NCI-H526 (cell line): ENCODE measurements at regions not wholly inside any gene's neighbourhood (a gene's known extent, or its start where the extent isn't known, plus 50 kb on each side); places are given as distances from the start of the nearest gene placed in this dataset.

Source experiments
- DNase-seq, 2 experiments: peaks; one replicate each; lab custom pipeline; 2025; lab: John Stamatoyannopoulos, UW

DNA sequence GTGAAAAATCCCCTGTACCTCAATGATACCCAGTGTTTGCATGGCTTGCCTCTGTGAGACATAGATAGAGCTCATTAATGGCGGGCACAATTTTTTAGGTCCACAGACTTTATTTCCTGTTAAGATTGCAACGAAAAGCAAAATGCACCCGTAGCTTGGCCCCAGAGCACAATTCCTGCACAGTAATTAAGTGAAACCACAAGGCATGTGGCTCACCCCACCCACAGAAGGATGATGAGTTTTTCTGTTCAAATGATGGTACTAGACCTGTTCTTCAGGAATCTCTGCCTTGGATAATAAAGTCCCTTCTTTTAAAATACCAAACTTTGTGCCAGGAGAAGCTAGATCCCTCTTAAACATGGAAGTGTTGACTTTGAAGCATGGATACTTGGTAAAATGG lies 738.1 kb downstream of the QKI start:
- DNase-seq = no peak

DNA sequence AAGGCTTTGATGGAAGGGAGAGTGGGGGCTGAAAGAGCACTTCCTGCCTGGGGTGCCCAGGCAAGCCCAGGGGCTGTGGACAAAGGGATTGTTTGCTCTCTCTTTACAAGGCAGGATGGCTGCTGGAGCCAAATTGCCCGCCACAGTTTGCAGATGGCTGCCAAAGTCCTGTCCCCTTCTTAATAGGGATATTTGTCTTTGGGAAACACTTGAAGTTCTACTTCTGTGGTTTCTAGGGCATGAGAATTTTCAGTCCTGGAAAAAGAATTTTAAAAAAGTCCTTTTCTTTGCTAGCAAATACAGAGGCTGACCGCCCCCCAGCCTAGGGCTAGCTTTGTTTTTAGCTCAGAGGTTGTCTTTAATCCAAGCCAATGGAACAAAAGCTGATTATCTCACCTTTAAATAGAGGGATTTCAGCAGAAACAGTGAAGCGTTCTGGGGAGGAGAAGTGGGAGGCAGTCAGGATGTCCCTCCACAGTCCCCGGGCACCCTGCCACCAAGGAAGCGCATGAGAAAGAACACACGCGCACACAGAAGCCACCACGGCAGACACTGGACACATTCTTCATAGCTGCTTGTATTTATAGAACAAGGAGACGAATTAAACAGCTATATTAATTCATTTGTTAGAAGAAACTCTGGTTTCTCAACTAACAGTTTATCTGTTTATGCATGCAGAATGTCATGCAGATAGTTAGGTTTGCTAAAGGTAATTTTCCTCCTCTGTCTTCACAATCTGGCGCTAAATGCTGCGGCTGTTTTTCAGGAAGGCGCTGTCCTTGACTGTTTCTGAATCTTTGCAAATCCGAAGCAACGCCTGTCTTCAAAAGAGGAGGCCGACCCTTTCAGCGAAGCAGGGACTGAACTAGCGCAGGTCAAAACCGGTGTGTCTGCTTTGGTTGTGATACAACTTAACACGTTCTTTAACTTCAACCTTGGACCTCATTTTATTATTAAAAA lies 736.9 kb downstream of the QKI start:
- DNase-seq = no peak

DNA sequence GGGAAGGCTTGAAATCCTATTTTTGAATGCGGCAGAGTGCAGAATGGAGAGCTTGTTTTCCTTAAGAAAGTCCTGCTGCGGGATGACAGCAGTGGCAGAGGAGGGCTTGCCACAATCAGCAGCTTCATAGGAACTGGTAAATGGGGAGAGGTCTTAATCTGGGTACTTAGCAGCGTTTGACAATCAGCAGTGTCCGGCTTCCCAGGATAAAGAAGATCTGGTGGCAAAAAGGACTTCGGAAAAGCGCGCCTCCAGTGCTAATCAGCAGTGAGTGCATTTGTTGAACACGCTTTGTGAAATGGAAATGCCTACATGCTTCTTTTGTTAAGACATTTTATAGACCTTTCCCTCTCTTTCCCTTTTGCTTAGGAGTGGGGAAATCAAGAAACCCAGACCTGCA lies 735.7 kb downstream of the QKI start:
- no peak for DNase-seq

DNA sequence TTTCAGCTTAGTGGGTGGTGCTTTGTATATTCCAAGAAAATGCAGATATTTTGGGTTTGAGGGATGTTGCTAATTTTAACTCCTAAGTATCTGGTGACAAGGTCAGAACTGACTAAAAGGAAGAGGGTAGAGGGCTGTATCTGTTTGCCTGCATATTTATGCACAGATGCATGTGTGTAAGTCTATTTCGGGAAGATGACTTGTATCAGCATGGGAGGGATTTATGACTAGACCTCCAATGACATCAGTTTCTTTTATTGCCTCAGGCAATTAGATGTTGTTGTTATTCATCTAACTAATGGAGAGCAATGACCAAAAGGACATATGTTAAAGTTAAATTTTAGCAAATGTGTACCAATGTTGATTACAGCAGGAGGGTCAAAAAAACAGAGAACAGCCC lies 734.3 kb downstream of the QKI start:
- no peak for DNase-seq

DNA sequence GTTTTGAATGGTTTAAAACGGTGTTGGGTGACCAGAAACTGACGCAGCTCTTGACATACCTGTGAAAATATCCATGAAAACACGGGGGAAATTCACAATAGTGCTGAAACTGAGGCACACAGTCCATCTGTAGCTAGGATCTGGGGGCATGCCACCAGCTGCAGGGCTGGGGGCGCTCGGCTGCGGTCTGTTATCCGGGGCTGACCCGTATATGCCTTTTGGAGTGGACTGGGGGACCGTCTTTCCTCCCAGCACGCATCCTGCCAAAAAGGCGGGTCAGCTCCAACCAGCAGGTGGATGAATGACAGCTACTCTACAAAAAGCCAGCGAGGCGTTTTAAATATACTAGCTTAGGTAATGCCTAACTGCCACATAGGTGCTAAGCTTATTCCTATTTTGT lies 729.8 kb downstream of the QKI start:
- DNase-seq = no peak

DNA sequence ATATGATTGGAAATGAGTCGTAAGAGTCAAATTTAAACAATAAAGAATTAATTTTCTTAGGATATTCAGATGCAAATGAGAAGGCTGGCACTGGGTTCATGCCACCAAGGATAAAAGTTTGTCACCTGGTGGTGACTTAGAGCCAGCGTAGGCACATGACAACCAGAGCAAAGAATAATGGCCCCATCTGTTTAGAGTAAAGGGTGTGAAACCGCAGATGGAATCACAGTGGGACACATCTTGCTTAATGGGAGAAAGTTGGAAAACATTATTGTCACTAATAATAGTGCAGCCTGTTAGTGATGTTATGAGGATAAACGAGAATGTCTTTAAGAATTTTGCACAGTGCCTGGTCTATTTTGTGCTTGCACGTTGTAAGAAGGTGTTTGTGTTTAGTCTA lies 727.8 kb downstream of the QKI start:
- DNase-seq = no peak

DNA sequence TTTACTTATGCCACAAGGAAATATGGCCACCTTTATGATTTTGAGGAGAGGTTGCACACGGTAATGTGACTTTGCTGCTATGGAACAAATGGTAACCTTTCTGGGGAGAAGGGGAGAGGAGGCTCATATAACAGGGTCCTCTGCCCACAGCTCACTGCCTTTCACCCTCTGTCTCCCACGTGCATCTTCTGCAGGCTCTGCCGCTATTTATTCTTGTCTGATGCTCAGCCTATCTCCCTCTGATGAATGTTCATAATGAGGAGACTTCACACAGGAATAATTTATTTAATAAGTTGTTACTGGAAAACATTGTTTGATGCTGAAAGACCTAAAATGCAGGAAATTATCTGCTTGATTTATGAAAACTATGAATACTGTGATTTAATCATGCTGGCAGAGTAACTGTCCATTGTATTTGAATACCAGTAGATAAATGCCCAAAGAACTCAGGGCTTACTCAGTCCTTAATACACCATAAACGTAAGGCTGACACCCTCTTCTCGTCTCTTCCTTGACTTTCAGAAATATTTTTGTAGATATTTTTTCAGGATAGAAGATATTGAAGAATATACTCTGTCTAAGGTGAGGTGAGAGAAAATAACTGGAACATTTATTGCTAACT lies 721.1 kb downstream of the QKI start:
- DNase-seq = no peak

DNA sequence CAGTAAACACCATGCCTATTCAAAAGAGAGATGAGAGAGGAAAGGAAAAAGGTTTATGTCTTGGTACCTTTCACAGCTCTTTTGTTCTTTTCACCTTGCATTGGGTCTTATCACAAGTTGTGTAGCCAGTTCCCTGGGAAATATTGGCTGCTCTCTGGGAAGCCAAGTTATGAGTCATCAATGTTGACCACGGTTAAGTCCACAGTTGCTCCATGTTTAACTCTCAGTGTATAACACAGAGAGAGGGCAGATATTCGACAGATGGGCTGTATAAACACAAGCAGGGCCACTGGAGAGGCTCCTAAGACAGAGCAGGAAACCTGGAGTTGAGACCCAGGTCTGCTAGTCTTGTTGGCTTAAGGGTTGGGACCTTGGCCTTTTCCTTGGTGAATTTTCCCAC lies 718.6 kb downstream of the QKI start:
- DNase-seq = no peak

DNA sequence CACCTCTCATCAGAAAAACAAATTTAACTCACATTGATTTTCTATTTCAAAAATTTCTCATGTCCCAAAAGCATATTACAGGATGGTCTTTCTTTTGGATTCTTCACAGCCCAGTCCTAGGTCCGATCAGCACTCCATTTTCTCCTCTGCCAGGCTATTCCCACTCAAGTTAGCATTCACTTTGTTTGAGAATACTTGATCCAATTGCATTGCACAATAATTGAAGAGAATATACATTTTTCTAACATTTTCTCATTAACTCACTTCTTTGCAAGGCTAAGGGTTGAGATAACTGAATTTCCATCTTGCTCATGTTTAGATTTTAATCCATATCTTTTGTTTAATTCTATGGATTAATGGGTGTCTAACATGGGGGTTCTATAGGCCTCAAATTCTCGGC lies 716.1 kb downstream of the QKI start:
- no peak for DNase-seq

DNA sequence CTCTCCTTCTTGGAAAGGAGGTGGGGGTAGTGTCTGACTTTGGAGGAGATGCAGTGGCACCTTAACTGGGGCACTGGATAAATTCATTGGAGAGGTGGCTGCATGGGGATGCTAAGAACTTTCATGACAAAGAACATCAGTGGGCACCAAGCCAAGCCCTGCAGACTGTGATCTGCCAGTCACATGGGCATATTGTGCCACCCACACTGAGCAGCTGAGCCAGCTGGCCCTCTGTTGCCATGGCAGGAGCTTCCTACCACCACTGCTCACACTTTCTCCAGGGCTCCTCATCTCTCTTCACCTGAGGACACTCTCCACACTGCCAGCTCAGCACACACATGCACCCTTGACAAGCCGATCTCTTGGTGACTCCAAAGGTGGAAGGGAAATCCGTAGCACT lies 715.6 kb downstream of the QKI start:
- no peak for DNase-seq

DNA sequence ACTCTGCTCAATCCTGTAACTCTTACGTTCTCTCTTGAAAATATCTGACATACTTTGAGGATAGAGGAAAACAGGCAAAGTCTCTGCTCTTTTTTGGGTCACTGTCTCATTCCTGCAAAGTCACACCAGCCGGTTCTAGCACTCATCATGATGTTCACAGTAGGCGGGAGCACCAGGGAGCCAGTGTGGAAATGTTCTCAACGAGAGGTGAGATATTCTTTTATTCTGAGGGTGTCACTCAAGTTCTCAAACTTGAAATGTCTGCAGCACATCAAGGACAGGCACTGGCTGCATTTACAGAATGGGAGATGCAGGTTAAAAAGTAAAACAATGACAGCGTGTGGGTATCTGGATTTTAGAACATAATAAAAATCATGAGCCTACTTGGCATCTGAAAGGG lies 714.7 kb downstream of the QKI start:
- no peak for DNase-seq

DNA sequence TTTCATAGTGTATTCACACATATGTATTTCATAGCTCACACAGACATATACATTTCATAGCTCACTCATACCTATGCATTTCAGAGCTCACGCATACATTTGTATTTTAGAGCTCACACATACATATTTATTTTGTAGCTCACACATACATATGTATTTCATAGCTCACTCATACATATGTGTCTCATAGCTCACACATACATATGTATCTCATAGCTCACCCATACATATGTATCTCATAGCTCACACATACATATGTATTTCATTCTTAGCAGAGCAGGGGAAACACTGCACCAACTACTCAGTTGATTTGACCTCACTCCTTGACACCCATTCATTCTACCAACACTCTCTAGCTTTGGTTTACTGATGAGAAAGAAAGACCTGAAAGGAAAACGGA lies 713.6 kb downstream of the QKI start:
- DNase-seq = no peak

DNA sequence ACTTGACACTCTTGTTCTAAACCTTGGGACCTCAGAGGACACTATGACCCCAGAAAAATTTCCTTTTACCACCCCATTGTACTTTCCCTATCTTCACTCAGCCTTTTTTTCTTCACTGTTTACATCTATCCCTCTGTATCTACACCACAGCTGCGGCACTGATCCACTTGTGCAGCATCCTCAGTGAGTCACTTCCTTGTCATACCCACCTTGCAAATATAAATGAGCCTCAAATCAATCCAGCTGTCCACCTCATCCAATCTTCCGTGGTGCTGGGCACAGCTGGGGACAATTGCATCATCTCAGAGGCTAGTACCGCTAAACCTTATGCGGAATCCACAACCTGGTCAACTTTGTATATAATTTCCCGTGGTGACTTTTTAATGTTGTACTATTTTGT lies 710.5 kb downstream of the QKI start:
- DNase-seq = no peak

DNA sequence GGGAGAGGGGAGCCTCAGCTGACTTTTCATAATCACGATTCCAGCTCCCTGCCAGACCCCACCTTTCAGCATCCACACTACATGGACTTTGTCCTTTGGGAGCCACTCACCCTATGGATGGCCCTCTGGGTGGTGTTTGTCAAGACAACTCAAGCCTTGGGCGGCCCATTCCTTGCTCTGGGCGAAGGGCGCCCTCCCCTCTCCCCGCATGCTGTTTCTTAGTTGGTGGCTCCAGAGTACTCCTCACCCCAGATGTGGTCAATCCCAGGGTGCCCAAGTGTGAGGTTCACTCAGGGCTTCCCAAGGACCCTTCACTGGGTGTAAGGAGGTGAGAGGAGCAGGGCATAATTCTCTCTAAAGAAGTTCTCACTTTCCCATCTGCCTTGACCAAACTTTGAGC lies 710.0 kb downstream of the QKI start:
- DNase-seq = no peak

DNA sequence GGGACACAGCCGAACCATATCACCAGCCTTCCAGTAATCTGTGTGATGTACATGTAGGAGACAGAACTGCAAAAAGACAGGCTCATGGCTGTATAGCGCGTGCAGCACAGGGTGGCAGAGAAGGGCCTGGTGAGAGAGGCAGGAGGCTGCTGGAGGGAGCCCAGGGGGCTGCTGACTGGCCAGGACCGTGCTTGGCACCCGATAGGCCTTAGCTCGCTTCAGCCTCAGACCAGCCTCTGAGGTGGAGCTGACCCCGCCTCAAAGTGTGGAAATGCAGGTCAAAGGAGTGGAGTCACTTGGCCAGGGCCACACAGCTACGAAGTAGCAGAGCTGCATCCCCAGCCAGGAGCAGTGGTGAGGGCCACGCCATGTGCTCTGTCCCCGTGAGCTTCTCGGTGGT lies 707.6 kb downstream of the QKI start:
- DNase-seq = no peak

DNA sequence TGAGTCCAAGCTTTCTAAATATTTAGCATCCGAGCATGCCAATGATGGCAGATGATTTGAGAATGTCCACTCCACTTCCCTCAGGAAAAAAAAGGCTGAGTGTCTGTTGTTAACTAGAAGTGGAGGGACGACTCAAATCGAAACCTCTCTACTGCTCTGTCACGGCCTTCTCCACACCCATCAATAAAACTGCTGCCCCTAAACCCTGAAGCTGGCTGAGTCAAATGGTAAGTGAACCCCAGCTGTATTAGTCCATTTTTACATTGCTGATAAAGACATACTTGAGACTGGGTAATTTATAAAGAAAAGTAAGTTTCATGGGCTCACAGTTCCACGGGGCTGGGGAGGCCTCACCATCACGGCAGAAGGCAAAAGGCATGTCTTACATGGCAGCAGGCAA lies 707.0 kb downstream of the QKI start:
- no peak for DNase-seq

DNA sequence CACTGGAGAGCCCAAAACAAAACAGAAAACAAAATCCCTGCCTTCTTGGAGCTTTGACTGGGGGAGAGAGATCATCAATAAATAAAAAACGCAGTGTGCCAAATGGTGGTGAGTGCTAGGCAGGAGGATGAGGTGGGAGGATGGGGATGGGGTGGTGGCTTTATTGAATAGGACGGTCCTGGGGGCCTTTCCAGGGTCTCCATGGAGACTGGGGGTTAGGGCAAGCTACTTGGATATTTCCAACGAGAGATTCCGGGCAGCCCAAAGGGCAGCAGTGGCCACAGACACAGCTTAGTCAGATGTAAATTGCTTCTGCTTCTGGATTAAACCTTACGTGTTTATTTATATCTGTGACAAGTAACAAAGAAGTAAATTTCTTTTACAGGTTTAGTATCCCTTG lies 700.1 kb downstream of the QKI start:
- DNase-seq = no peak

DNA sequence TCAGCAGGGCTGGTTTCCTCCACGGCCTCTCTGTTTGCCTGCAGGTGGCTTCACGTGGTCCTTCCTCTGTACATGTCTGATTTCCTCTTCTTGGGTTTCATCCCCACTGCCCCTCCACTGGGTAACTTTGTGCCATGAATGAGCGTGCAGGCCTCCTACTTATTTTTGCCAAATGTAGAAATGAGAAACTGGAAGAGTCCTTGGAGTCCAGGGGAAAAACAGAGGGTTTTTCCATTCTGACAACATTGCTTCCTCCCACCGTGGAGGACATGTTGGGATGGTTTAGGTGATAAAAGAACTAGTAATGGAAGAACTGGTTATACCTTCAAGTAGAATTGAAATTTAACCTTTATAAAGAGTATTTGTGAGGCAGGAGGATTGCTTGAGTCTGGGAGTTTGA lies 699.5 kb downstream of the QKI start:
- DNase-seq = no peak

DNA sequence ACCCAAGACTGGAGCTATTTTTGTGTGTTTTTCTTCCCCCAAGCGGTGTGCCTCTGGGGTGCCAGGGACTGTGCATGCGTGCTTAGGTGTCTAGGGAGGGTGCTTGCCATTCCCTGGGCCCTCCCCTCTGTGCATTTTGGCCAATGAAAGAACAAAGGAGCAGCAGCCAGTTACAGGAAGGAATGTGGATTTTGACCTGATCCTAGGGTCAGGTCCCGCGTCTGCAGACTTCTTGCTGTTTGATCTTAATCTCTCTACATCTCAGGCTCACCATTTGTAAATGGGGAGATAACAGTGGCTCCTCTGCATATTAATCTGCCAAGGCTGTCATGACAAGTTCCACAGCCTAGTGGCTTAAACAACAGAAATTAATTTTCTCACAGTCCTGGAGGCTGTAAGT lies 699.1 kb downstream of the QKI start:
- no peak for DNase-seq

DNA sequence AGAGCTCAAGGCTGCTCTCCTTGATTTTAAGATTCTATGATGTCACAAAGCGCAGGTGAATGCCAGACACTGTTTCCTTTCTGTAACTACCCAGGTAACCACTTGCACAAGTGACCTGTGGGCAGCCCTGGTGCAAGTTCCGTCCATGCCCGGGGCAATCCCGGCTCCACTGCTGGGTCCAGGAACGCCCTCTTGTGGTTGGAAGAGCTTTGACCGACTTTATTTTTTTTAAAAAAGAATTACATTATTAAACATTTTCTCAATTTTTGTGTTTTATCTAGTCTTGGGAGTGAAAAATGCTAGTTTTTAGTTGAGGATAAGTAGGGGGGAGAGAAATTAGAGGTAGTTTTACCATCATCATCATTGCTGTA lies 695.2 kb downstream of the QKI start:
- peak in 1 of 2 experiments; percentile 25 for DNase-seq

DNA sequence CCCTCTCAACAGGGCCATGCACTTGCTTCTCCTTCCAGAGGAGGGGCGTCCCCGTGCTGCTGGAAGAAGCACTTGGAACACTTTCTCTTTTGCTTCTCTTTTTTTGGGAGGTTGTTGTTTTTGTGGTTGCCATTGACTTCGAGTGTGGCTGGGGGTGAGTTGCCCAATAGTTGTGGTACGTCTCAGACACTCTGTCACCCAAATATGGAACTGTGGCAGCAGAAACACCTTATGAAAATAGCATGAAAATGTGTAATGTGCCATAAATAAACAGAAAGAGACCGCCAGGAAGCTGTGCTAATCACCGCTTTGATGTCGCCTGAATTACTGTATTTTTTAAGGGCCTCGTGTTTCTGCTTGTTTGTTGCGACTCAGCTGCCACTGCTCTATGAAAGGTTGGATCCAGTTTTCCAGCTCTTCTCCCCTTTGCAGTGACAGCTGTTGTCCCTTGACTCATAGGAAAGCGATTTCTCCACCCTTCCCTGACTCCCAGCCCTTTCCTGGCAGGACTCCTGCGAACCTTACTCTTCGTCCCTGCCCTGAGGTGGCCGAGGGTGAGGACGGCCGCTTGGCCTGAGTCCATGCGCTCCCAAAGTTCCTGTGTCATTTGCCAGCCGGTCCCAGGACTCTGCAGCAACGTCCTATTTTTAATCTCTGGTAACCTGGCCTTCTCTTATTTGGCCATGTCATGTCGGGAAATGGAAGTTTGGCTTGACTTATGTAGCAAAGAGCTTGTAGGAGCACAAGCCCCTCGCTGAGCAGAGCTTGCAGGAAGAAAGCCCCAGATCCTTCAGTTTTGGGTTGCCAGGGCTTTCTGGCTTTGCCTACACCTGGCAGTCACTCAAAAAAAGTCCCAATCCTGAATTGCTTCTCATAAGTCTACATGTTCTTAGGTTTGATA lies 694.6 kb downstream of the QKI start:
- DNase-seq = no peak

DNA sequence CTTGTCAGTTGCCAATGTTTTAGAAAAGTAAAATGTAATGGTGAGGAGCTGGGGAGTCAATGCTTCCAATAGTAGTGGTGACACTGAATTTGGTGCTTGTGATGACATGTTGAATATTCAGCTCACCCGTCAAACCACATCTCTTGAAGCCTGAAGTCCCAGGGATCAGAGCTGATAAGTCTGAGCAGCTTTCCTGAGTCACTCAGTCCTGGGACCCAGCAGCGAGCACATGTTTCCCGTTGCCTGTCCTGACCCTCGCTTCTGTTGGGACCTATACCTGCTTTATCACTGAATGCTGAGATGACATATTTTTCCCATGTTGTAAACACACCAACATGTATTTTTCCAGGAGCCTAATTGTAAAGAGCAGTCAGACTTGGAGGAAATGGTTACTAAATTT lies 693.6 kb downstream of the QKI start:
- DNase-seq = no peak
